GM21825 (cell line): ENCODE measurements at regions not wholly inside any gene's neighbourhood (a gene's known extent, or its start where the extent isn't known, plus 50 kb on each side); places are given as distances from the start of the nearest gene placed in this dataset.
"Not testable (repeated sequence)": the region's sequence is repeated elsewhere in the genome, so short reads cannot be mapped to it uniquely, and the experiment has no call there.

Source experiments
- ATAC-seq: cut with Tn5 transposase; IDR thresholded peaks from one replicate; pipeline ENCODE4 v1.9.1; 2021; ENCODE audit warnings: mild to moderate bottlenecking, moderate library complexity; ENCODE audit not compliant: unreplicated experiment

DNA sequence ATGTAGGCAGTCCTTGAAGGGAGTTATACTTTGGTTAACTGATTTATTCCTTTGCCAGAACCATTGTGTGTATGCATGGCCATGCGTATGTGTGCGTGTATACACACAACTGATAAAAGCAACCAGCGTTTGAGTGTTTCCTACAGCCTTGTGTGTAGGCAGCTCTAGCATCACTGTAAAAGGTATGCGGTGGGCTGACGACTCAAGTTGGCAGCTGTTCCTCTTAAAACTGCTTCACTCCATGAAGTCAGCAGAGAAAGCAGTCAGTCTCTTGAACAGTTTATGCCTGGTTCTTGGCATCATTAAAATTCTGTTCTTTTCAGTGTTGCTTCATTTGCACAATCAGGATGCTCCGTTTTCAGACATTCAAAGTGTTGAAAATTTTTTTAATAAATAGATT is 103.5 kb upstream of the FRMPD4 start:
- ATAC-seq, result no peak

DNA sequence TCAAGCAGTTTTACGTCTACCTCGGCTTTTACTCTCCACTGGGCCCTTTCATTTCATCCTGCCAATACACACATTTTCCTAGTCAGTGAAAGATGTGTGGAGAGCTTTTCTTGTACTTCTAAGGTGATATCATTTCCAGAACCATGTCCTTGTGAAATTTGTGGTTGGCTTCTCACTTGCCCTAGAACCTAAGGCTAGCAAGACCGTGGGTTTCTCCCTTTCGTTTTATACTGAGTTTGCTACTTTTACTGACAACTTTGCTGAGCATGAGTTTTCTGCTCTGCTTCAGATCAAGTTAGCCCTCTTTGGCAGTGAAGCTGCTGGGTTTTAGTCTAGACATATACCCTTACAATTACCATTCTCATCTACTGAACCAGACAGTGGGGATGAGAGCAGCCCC is 95.7 kb upstream of the FRMPD4 start:
- no peak for ATAC-seq

DNA sequence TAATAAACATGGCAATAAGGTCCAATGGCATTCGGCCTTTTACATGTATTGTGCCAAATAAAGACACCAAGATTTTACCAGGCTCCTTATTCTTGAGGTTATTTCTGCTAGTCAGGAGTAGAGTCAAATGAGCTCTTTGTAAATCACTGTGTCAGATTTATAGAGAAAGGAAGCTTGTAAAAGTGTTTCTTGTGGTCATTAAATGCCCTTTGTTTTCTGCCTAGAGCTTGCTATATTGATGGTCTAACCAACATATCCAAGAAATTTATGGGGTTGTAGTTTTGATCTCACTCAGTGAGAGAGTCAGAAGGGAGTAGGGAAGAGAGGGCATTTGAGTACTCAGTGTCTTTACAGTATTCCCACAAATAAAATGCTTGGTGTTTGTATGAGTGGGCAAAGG is 86.2 kb upstream of the FRMPD4 start:
- ATAC-seq, result no peak

DNA sequence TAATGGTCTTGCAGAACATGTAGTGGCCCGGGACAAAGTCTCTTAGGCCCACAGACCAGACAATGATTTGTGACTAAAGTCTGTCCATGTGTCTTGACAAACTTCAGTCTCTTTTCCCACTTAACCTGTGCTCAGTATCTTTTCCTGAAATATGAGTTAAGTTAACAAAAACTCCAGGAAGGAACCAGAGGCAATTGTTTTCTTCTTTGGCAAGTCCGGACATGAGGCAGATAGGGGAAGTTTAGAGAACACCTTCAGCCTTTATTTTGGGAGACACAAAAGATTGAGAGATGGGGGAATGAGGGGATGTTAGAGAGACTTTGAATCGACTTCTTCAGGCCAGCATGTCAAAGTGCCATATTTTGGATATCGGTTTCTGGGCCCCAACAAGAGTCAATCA is 80.2 kb upstream of the FRMPD4 start:
- ATAC-seq, result no peak

DNA sequence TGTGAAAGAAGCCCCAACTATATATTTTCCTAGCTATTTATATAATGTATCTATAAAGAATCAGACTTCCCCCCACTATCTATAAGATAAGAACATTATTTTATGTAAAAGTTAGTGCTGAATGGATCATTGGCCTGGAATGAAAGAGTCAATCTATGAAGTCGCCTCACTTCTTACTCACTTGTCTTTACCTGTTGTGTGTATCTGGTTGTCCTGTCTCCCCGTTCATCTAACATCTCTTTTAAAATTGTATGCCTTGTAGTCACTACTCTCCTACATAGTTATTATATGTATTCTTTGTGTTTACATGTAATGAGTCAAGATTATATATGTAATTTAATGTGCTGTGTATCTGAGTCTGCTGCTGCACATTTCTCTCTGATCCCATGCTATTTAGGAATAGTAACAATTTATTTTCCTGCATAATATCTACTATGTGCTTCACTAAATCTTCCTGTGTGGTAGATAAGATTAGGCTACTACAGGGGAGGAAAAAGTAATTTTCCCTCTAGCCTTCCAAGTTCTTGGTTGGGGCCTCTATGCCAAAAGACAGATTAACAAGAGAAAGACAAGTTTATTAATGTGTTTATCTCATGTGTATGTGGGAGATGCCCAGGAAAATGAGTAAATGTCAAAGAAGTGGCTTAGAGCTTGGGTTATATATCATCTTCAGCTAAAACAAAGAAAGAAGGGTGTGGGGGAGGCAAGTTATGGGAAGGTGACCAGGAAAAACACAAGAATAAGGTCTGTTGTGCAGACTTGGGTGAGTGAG is 77.6 kb upstream of the FRMPD4 start:
- ATAC-seq, result no peak

DNA sequence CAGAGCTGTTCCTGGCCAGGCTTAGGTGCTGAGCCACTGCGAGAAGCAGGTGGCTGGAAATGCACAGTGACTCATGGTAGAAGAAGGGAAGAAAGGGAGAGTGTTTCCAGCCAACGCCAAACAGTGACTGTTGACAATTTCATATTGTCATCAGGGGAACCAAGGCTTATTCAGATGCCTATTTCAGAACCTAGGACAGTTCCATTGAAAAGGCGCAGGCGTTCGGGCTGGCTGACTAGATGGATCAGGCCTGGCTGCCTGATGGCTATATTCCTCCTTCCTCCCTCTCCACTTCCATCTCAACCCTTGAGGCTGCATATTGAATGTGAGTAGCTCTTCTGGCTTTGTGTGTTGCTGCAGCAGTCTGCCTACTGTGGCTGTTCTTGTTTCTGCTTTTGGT is 73.0 kb upstream of the FRMPD4 start:
- ATAC-seq, result no peak

DNA sequence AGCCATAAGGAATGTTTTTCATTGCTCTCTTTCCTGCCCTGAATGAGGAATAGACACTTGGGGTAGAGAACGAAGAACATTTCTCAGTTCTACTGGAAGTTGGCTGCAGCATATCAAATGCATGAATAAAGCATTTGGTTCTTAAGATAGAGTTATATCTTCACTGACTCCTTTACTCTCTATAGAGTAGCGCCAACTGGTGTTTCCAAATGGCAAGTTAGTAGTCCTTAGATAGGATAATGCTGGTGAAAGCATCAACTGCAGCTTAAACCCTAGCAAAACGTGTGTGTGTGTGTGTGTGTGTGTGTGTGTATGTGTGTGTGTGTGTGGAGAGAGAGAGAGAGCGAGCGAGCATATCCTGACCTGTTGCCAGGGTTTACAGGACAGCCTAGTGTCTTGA is 62.2 kb upstream of the FRMPD4 start:
- ATAC-seq, result no peak

DNA sequence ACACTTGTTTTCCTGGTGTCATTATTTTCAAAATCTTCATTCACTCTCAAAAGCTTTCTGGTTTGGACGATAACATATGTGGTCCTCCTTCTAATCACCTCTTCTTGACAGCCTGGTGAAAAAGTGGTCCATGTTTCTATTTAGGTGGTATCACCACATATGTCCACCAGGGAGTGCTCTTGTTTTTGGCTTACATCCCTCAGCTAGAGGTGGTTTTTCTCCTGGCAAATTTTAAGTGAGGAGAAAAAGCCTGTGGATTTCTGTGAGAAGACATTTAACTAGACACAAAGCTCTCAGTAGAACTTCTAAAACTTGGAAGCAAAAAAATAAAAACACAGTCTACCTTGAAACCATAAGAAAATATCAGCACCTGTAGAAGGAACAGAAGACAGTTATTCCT is 58.0 kb upstream of the FRMPD4 start:
- ATAC-seq, result peak; percentile 67

DNA sequence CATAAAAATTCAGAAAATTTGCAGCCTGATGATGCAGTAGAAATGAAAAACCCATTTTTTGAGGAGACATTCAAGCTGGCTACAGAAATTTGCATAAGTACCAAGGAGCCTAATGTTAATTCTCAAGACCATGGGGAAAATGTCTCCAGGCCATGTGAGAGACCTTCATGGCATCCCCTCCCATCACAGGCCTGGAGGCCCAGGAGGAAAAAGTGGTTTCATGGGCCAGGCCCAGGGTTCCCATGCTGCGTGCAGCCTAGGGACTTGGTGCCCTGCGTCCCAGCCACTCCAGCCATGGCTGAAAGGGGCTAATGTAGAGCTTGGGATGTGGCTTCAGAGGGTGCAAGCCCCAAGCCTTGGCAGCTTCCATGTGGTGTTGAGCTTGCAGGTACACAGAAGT is 55.3 kb upstream of the FRMPD4 start:
- not testable (repeated sequence) for ATAC-seq
